Adrenal gland (tissue), 5 donors: ENCODE measurements at regions not wholly inside any gene's neighbourhood (a gene's known extent, or its start where the extent isn't known, plus 50 kb on each side); places are given as distances from the start of the nearest gene placed in this dataset.

Source experiments
- CTCF ChIP-seq, 6 experiments: fragments of 450-650 bp in 4 of 6; fragments of 200-600 bp in 2 of 6; sonication (generic) in 1 of 6; IDR thresholded peaks; 1 replicate in 5 of 6; 2 replicates in 1 of 6; pipeline versions ENCODE4 v1.5.1 to v1.8.0; 2016 to 2021; ENCODE audit warnings: antibody characterized with exemption in 6 of 6, mild to moderate bottlenecking in 2 of 6, moderate library complexity in 1 of 6
- POLR2A ChIP-seq, 2 donors: fragments of 450-650 bp; IDR thresholded peaks; one replicate each; pipeline ENCODE4 v1.6.1; 2017; ENCODE audit warnings: antibody characterized with exemption in 2 of 2, mild to moderate bottlenecking in 2 of 2, moderate library complexity in 1 of 2
- donor health status: DM: no; HTN: no; CAD: no.

GRCh38 chr6:105501826-105502344 is 99.0 kb upstream of the PREP start:
- TF ChIP-seq POLR2A (IDR thresholded peaks at IDR 0.05) (no peak), CTCF (IDR thresholded peaks at IDR 0.05) (no peak)
